ENCODE measurements at regions not wholly inside any gene's neighbourhood (a gene's known extent, or its start where the extent isn't known, plus 50 kb on each side); places are given as distances from the start of the nearest gene placed in this dataset.

- ATAC-seq = peak; percentile 25; the same call in 2 of the 3 replicates
- H3K27me3 ChIP-seq (replicated peaks in 1 of 2; ENCODE audit: control insufficient read depth in 2 of 2, insufficient read depth in 2 of 2, low read length in 1 of 2) = no peaks in the 10 kb centered on the region
- H3K9ac ChIP-seq (ENCODE audit: control insufficient read depth, insufficient read depth, low read length) = no peak overlapping the region
- ChIA-PET SMC1A (ENCODE audit: uncharacterized antibody, unreplicated experiment) (interaction anchor here (0.6 to 1.3 kb wide), 3 partner anchors 11 to 22 kb away, joined by 3 to 4 read pairs (median 3); no protein-coding TSS in a partner anchor), POLR2A (no interaction called here), RAD21 (ENCODE audit: unreplicated experiment) (no interaction called here), CTCF (no interaction called here)
- WGBS (ENCODE audit: insufficient coverage, insufficient replicate concordance, low lambda C conversion rate, missing lambda C conversion rate) = 49% methylated on average over 14 of the region's 14 CpGs
- no peak for DNase-seq (ENCODE audit: low read depth, low spot score)
- H3K4me1 ChIP-seq (ENCODE audit: control insufficient read depth, insufficient read depth, low read length) = no peaks in the 10 kb centered on the region
- H3K4me3 ChIP-seq = no peak overlapping the region
- no peak overlapping the region for H3K27ac ChIP-seq (ENCODE audit: control insufficient read depth, insufficient read depth)
- no peak overlapping the region for H2AFZ ChIP-seq (ENCODE audit: control insufficient read depth, low read depth, low read length)
- TSS peak; percentile 48 for BruUV-seq (replicated peaks)
- H3K79me2 ChIP-seq (ENCODE audit: control insufficient read depth, insufficient read depth, low read length) = no peaks in the 10 kb centered on the region
- H4K20me1 ChIP-seq (ENCODE audit: control insufficient read depth, insufficient read depth) = no peaks in the 10 kb centered on the region
- H3K4me2 ChIP-seq (ENCODE audit: control insufficient read depth, insufficient read depth) = no peak overlapping the region
- no peaks in the 10 kb centered on the region; the same call in 2 of the 3 replicates for H3K9me3 ChIP-seq (replicated peaks; ENCODE audit: control insufficient read depth, insufficient read depth, low read length)
- in situ Hi-C loops (cut with MboI) (no loop called here), intact Hi-C loops (cut with micrococcal nuclease; ENCODE audit: unreplicated experiment) (no loop called here)
- no peaks in the 10 kb centered on the region for H3K36me3 ChIP-seq (ENCODE audit: control insufficient read depth in 2 of 2, insufficient read depth in 2 of 2, low read length in 1 of 2)
- TF ChIP-seq SMAD1 (IDR thresholded peaks at IDR 0.05; ENCODE audit: low read depth, partially characterized antibody) = no peak
- no peak for TF ChIP-seq HSF1 (IDR thresholded peaks at IDR 0.05; ENCODE audit: low read depth, low read length)
- TF ChIP-seq REST (IDR thresholded peaks at IDR 0.05; ENCODE audit: low read depth, low read length) = no peak
- TF ChIP-seq HDAC6 (IDR thresholded peaks at IDR 0.05; ENCODE audit: unreplicated experiment) = no peak
- no peak for TF ChIP-seq IKZF2 (IDR thresholded peaks at IDR 0.05)
- no peak for TF ChIP-seq GABPA (IDR thresholded peaks at IDR 0.05; ENCODE audit: low read depth)
- no peak for TF ChIP-seq IRF4 (IDR thresholded peaks at IDR 0.05; ENCODE audit: low read depth, low read length)
- no peak for TF ChIP-seq MYB (IDR thresholded peaks at IDR 0.05; ENCODE audit: borderline replicate concordance, low read depth, low read length)
- TF ChIP-seq TARDBP (IDR thresholded peaks at IDR 0.05; ENCODE audit: borderline replicate concordance) = no peak
- no peak for TF ChIP-seq ZBTB33 (IDR thresholded peaks at IDR 0.05)
- no peak for TF ChIP-seq E2F4 (IDR thresholded peaks at IDR 0.05; ENCODE audit: low read depth, low read length)
- TF ChIP-seq EED (IDR thresholded peaks at IDR 0.05; ENCODE audit: low read depth) = no peak
- TF ChIP-seq NBN (IDR thresholded peaks at IDR 0.05) = no peak
- TF ChIP-seq ASH2L (IDR thresholded peaks at IDR 0.05; ENCODE audit: borderline replicate concordance, low read depth) = no peak
- no peak for TF ChIP-seq MTA2 (IDR thresholded peaks at IDR 0.05; ENCODE audit: low read depth)
- TF ChIP-seq FOXM1 (IDR thresholded peaks at IDR 0.05; ENCODE audit: low read depth, low read length) = no peak
- no peak for TF ChIP-seq RCOR1 (conservative IDR thresholded peaks at IDR 0.05; ENCODE audit: low read depth, low read length)
- FAIRE-seq = no peak
Measured at GRCh38 chr2:241977557-241978300, 108.2 kb downstream of the RTP5 start.
